22Rv1 (cell line): ENCODE measurements at regions not wholly inside any gene's neighbourhood (a gene's known extent, or its start where the extent isn't known, plus 50 kb on each side); places are given as distances from the start of the nearest gene placed in this dataset.

Source experiments
- CTCF ChIP-seq: fragments of 450-650 bp; IDR thresholded peaks from 2 replicates; pipeline ENCODE4 v1.5.1; 2017; ENCODE audit warnings: mild to moderate bottlenecking
- ZFX ChIP-seq: fragments of 450-650 bp; IDR thresholded peaks from 2 replicates; pipeline ENCODE4 v1.6.1; 2017; ENCODE audit warnings: antibody characterized with exemption, borderline replicate concordance

- TF ChIP-seq CTCF (no peak), ZFX (no peak)
Observed at GRCh38 chr9:95763983-95764382, 111.5 kb upstream of the ERCC6L2 start.
